RWPE2 (cell line): ENCODE measurements at regions not wholly inside any gene's neighbourhood (a gene's known extent, or its start where the extent isn't known, plus 50 kb on each side); places are given as distances from the start of the nearest gene placed in this dataset.
"Not testable (repeated sequence)": the region's sequence is repeated elsewhere in the genome, so short reads cannot be mapped to it uniquely, and the experiment has no call there.

Experiments
- ATAC-seq: fragments of 200-7000 bp; cut with Tn5 transposase; 3 replicates; pipeline ENCODE4 v1.9.1; 2021; ENCODE audit warnings: low read depth
- DNase-seq: peaks from one replicate; pipeline ENCODE4 v3.0.0-alpha.2; 2020; ENCODE audit warnings: low spot score
- H3K27ac ChIP-seq: fragments of 450-650 bp; 2 replicates; pipeline ENCODE4 v1.5.1; 2017; ENCODE audit warnings: mild to moderate bottlenecking; ENCODE audit not compliant: poor library complexity, severe bottlenecking
- H3K27me3 ChIP-seq: fragments of 250-450 bp; sonication (Bioruptor Pico); 2 replicates; pipeline ENCODE4 v1.5.1; 2021; ENCODE audit warnings: mild to moderate bottlenecking, moderate library complexity; ENCODE audit not compliant: insufficient read depth, poor library complexity, severe bottlenecking
- H3K36me3 ChIP-seq: fragments of 250-450 bp; sonication (Bioruptor Pico); 2 replicates; pipeline ENCODE4 v1.5.1; 2020; ENCODE audit warnings: low read depth, mild to moderate bottlenecking, moderate library complexity
- H3K4me1 ChIP-seq: fragments of 250-450 bp; sonication (Bioruptor Pico); 2 replicates; pipeline ENCODE4 v1.5.1; 2021; ENCODE audit warnings: mild to moderate bottlenecking, moderate library complexity; ENCODE audit not compliant: insufficient read depth, poor library complexity, severe bottlenecking
- H3K4me3 ChIP-seq: fragments of 250-450 bp; sonication (Bioruptor Pico); 2 replicates; pipeline ENCODE4 v1.5.1; 2021; ENCODE audit warnings: mild to moderate bottlenecking, moderate library complexity; ENCODE audit not compliant: severe bottlenecking
- H3K9me3 ChIP-seq: fragments of 250-450 bp; sonication (Bioruptor Pico); 2 replicates; pipeline ENCODE4 v1.5.1; 2021; ENCODE audit warnings: mild to moderate bottlenecking, moderate library complexity; ENCODE audit not compliant: severe bottlenecking
- CTCF ChIP-seq: fragments of 450-650 bp; IDR thresholded peaks from one replicate; pipeline ENCODE4 v1.5.1; 2017; ENCODE audit warnings: mild to moderate bottlenecking, moderate library complexity; ENCODE audit not compliant: poor library complexity, severe bottlenecking

- Histone ChIP-seq H3K36me3 (no peaks in the 10 kb centered on the region), H3K27me3 (no peaks in the 10 kb centered on the region), H3K27ac (no peak overlapping the region), H3K9me3 (no peaks in the 10 kb centered on the region), H3K4me1 (no peaks in the 10 kb centered on the region), H3K4me3 (no peak overlapping the region)
- DNase-seq, result no peak
- ATAC-seq, result no peak
- TF ChIP-seq CTCF, result no peak
Measured at GRCh38 chr18:39208190-39208589, 1642.6 kb upstream of the CELF4 start.

GRCh38 chr18:39206398-39207103 lies 1641.0 kb upstream of the CELF4 start:
- not testable (repeated sequence) for H3K4me3 ChIP-seq, ATAC-seq, H3K9me3 ChIP-seq, H3K4me1 ChIP-seq, DNase-seq, H3K27me3 ChIP-seq, H3K36me3 ChIP-seq, H3K27ac ChIP-seq

- Histone ChIP-seq H3K36me3 (no peaks in the 10 kb centered on the region), H3K4me3 (no peak overlapping the region), H3K27ac (no peak overlapping the region), H3K27me3 (no peaks in the 10 kb centered on the region), H3K4me1 (no peaks in the 10 kb centered on the region), H3K9me3 (no peaks in the 10 kb centered on the region)
- TF ChIP-seq CTCF, result no peak
- DNase-seq (no peak), ATAC-seq (no peak)
Measured at GRCh38 chr18:39205565-39206195, 1640.1 kb upstream of the CELF4 start.

GRCh38 chr18:39200153-39200552 lies 1634.6 kb upstream of the CELF4 start:
- DNase-seq (no peak), ATAC-seq (no peak)
- H3K9me3 ChIP-seq, result no peaks in the 10 kb centered on the region
- H3K4me3 ChIP-seq, result no peak overlapping the region
- TF ChIP-seq CTCF, result no peak
- no peaks in the 10 kb centered on the region for H3K27me3 ChIP-seq
- H3K27ac ChIP-seq, result no peak overlapping the region
- H3K4me1 ChIP-seq, result peaks cover 5% of the 10 kb centered on the region
- H3K36me3 ChIP-seq, result no peaks in the 10 kb centered on the region

- DNase-seq (no peak), ATAC-seq (no peak)
- Histone ChIP-seq H3K4me3 (no peak overlapping the region), H3K36me3 (no peaks in the 10 kb centered on the region), H3K9me3 (no peaks in the 10 kb centered on the region), H3K27me3 (no peaks in the 10 kb centered on the region), H3K27ac (no peak overlapping the region), H3K4me1 (peaks cover 5% of the 10 kb centered on the region)
- TF ChIP-seq CTCF, result no peak
Measured at GRCh38 chr18:39199231-39199855, 1633.7 kb upstream of the CELF4 start.
